ENCODE measurements at regions not wholly inside any gene's neighbourhood (a gene's known extent, or its start where the extent isn't known, plus 50 kb on each side); places are given as distances from the start of the nearest gene placed in this dataset.

DNA sequence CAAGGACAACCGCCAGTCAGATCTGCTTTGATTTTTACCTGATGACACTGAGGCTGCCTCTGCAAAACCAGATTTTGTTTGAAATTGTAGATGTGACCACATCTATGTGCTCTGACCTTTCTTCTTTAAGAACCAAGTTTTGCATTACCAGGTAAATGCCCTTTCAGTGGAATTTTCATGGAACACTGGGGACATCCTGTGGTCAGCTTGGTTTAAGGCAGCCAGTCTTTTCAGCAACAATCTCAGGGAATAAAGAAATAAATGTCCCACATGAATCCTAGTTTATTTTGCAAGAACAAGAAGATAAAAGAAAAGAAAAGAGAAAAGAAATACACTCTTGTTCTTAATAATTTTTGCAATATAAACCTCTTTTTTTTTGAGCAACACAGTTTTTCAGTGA, 90.6 kb downstream of the POU3F3 start:
- H3K36me3 Mint-ChIP-seq (ENCODE audit: insufficient read depth in 1 of 3, low read depth in 3 of 3), result no peaks in the 10 kb centered on the region
- Histone ChIP-seq H3K14ac (ENCODE audit: insufficient read depth, low read length) (no peak overlapping the region), H3K9ac (ENCODE audit: extremely low read depth, insufficient read length, low read length) (no peak overlapping the region), H3K4ac (ENCODE audit: low read depth, low read length) (no peak overlapping the region), H3K27me3 (ENCODE audit: insufficient read depth, low read length) (no peaks in the 10 kb centered on the region), H4K91ac (ENCODE audit: insufficient read length, low read depth, low read length) (no peak overlapping the region), H4K5ac (ENCODE audit: insufficient read length, low read depth, low read length) (no peak overlapping the region), H4K20me1 (ENCODE audit: control insufficient read depth, insufficient read depth, insufficient read length) (no peaks in the 10 kb centered on the region), H3K4me2 (ENCODE audit: insufficient read depth, insufficient read length, low read length) (no peak overlapping the region), H3K79me2 (ENCODE audit: insufficient read depth, low read length) (no peaks in the 10 kb centered on the region), H3K9me3 (ENCODE audit: control insufficient read depth, low read depth, low read length) (no peaks in the 10 kb centered on the region), H3K23me2 (ENCODE audit: insufficient read length, low read depth, low read length, poor library complexity, severe bottlenecking) (no peaks in the 10 kb centered on the region), H3K27ac (ENCODE audit: insufficient read length, low read depth, low read length) (no peak overlapping the region), H2BK120ac (ENCODE audit: low read depth, low read length, poor library complexity, severe bottlenecking) (no peak overlapping the region), H2BK12ac (ENCODE audit: insufficient read length, low read depth, low read length) (no peak overlapping the region), H2BK5ac (ENCODE audit: insufficient read length, low read length) (no peak overlapping the region), H3K4me1 (ENCODE audit: insufficient read depth, low read length) (no peaks in the 10 kb centered on the region), H2AFZ (ENCODE audit: low read length) (no peak overlapping the region), H2BK20ac (ENCODE audit: low read depth, low read length, poor library complexity, severe bottlenecking) (no peak overlapping the region), H4K8ac (replicated peaks; ENCODE audit: insufficient read length, low read depth, low read length) (no peak overlapping the region), H3K18ac (ENCODE audit: insufficient read length, low read depth, low read length) (no peak overlapping the region), H3K56ac (ENCODE audit: insufficient read length, low read depth, low read length) (no peak overlapping the region), H3T11ph (ENCODE audit: low read length) (no peak overlapping the region), H2BK15ac (ENCODE audit: low read depth, low read length) (no peak overlapping the region), H3K23ac (ENCODE audit: insufficient read length, low read depth, low read length) (no peak overlapping the region), H2AK5ac (ENCODE audit: insufficient read length, low read length) (no peak overlapping the region), H3K79me1 (ENCODE audit: insufficient read depth, low read depth, low read length, poor library complexity, severe bottlenecking) (no peaks in the 10 kb centered on the region)
- peaks cover 2% of the 10 kb centered on the region; the same call in 1 of the 2 replicates for H3K27me3 Mint-ChIP-seq (ENCODE audit: low read depth)
- TF ChIP-seq, protein P1, sequence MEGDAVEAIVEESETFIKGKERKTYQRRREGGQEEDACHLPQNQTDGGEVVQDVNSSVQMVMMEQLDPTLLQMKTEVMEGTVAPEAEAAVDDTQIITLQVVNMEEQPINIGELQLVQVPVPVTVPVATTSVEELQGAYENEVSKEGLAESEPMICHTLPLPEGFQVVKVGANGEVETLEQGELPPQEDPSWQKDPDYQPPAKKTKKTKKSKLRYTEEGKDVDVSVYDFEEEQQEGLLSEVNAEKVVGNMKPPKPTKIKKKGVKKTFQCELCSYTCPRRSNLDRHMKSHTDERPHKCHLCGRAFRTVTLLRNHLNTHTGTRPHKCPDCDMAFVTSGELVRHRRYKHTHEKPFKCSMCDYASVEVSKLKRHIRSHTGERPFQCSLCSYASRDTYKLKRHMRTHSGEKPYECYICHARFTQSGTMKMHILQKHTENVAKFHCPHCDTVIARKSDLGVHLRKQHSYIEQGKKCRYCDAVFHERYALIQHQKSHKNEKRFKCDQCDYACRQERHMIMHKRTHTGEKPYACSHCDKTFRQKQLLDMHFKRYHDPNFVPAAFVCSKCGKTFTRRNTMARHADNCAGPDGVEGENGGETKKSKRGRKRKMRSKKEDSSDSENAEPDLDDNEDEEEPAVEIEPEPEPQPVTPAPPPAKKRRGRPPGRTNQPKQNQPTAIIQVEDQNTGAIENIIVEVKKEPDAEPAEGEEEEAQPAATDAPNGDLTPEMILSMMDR (conservative IDR thresholded peaks at IDR 0.05), result peak; percentile 84
- no peak overlapping the region for H3K27ac Mint-ChIP-seq
- H3K4me1 Mint-ChIP-seq, result peaks cover 6 to 12% of the 10 kb centered on the region in 2 experiments
- DNase-seq, result no peak
- H3K9me3 Mint-ChIP-seq, result no peaks in the 10 kb centered on the region
- WGBS (ENCODE audit: extremely low coverage, insufficient read length, low lambda C conversion rate), result no CpG with 5 or more reads among the region's 1 CpG
- H3K4me3 Mint-ChIP-seq, result no peak overlapping the region
